GM21390 (cell line): ENCODE measurements at regions not wholly inside any gene's neighbourhood (a gene's known extent, or its start where the extent isn't known, plus 50 kb on each side); places are given as distances from the start of the nearest gene placed in this dataset.

Experiments
- ATAC-seq: cut with Tn5 transposase; IDR thresholded peaks from one replicate; pipeline ENCODE4 v1.9.1; 2021; ENCODE audit not compliant: unreplicated experiment

DNA sequence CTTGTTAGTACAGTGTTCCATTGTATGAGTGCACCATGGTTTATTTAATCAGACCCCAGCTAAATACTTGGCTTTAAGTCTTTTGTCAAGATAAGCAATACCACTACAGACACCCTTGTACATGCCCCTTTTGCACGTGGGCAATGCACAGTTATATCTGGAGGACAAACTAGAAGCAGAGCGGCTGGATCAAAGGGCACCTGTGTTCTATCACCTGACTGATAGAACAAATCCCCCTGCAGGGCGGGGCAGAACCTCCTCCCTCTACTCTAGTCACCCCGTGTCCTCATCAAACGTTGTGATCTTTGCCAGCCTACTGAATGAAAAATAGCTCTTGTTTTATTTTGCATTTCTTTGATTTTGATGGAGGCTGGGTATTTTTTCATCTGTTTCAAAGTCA is 314.9 kb downstream of the TLE3 start:
- ATAC-seq: no peak

DNA sequence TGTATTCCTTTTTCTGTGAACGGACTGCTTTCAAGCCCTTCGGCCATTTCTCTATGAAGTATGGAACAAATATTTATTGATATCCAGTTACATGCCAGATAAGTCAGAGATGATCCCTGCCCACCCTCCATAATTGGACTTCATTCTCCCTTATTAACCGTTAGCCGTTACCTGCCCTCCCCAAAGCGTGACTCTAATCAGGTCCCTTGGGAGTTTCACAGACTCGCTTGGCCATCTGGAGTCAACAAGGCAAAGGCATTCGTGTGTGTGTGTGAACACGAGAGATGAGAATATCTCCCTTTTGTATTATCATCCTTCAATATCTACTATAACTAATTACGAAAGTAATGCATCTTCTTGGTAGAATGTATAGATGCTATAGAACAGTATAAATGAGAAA is 314.5 kb downstream of the TLE3 start:
- ATAC-seq: no peak

DNA sequence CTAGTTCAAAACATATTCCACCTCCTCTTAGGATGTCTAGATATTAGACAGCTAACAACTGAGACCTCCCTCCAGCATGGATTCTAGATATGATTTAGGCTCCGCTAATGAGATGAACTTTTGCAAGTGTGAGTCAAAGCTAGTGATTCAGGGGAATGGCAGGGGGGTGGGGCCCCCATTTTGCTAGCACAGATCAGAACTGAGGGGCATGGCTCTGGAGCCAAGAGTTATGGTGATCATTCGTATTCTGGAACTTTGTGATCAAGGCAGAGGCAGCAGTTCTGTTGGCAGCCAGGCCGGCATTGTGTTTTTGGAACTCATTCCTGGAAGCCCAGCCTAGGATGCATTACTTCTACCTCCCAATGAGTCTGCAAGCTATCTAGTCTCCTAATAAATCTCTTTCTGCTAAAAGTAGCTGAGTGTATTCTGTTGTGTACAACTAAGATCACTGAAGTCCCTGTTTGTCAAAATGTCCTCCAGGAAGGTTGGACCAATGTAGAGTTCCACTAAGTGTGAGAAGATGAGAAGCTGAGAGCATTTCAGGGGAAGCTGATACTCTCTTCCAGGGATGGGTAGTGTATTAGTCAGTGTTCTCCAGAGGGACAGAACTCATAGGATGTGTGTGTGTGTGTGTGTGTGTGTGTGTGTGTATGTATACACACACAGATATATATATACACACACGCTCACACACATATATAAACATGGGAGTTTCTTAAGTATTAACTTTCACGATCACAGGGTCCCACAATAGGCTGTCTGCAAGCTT is 312.7 kb downstream of the TLE3 start:
- ATAC-seq: no peak

- ATAC-seq: no peak
Observed at GRCh38 chr15:69786136-69786701, 311.5 kb downstream of the TLE3 start.

- no peak for ATAC-seq
Observed at GRCh38 chr15:69787791-69788190, 309.9 kb downstream of the TLE3 start.

GRCh38 chr15:69789648-69790393 is 307.9 kb downstream of the TLE3 start:
- no peak for ATAC-seq

- ATAC-seq: no peak
Observed at GRCh38 chr15:69790632-69791031, 307.1 kb downstream of the TLE3 start.

DNA sequence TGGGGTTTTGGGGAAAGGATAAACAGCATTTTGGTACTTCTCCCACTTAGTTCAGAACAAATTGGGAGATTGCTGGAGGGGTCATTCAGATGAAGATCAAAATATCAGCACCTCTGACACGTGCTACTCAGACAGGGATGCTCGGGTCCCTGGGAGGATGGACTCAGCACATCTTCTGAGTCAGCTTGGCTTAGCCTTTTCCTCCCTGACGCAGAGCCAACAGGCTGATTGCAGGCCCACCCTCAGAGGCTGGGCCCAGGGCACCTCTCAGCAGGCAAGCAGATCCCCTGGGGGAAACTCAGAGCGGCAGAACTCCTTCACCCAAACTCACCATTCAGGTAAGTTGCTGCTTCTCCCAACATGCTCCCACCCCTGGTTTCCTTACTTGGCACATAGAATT is 304.9 kb downstream of the TLE3 start:
- ATAC-seq: no peak

DNA sequence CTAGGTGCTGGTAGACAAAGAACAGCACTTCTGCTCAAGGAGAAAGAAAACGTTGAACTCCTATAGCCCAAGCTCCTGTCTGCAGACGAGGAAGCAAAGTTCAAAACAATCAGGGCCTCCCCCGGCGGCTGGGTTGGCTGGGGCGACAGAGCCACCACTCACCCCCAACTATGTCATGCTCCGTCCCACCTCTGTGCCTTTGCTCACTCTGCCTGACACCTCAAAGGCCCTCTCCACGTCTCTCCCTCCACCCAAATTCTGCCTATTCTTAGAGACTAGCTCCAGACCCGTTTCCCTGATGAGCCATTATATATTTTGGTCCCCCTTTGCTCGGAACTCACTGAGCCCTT is 304.3 kb downstream of the TLE3 start:
- ATAC-seq: no peak

GRCh38 chr15:69793781-69794451 is 303.8 kb downstream of the TLE3 start:
- no peak for ATAC-seq

- no peak for ATAC-seq
Observed at GRCh38 chr15:69794645-69795469, 302.9 kb downstream of the TLE3 start.

- ATAC-seq: no peak
Observed at GRCh38 chr15:69795601-69796000, 302.1 kb downstream of the TLE3 start.

DNA sequence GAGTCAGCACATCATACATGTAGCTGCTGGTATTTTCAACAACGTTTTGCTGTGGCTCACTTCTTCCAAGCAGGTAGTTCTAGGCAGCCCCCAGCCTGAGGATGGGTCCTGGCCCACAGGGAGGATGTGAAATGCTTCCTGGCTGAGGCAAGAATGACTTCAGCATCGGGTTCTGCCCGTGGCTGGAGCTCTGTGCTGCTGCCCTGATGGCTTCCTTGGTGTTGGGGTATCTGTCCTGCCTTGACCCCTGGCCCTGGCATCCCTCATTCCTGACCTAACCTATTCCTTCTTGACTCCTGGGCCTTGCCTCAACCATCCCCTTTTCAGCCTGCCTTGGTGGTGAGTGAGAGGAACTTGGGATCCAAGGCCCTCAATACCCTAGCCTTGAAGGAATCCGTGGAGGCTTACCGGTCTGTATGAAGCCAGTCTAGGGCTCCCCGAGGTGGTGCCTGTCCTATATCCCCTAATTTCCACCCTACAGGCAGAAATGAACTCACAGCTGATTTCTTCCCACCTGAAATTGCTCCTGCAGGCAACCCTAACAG is 300.6 kb downstream of the TLE3 start:
- no peak for ATAC-seq

- ATAC-seq: no peak
Observed at GRCh38 chr15:69797615-69798014, 300.1 kb downstream of the TLE3 start.

DNA sequence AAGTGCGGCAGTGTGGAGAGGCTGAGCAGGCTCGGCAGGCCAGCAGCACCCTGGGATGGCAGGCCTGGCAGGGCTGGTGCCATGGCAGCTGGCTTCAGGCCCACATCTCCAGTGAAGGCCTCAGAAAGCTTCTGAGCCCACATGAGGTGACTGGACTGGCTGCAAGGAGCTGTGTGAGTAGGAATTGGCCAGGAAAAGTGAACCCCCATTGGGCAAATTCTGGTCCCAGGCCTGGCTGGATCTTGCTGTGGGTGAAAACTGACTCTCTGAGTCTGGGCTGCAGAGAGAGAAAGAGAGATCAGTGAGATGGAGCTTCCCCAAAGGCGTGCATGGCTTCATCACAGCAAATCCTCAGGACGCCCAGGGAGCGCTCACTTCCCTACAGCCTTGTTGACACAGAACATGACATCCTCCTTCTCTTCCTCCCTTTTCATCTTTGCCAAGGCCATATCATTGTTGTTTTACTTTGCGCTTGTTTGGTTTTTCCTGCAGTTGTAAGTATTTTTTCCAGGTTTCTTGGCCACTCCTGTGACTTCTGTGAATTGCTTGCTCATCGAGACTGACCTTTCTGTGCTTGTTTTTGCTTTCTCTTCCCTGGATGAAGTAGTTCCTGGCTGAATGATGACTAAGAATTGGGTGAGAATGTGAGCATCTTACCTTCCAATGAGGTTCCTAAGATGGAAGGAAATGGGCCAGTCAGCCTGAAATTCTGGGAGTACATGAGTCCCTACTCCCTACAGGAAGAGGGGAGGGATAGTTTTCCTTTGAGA is 299.1 kb downstream of the TLE3 start:
- ATAC-seq: no peak

GRCh38 chr15:69801144-69801543 is 296.6 kb downstream of the TLE3 start:
- ATAC-seq: no peak

DNA sequence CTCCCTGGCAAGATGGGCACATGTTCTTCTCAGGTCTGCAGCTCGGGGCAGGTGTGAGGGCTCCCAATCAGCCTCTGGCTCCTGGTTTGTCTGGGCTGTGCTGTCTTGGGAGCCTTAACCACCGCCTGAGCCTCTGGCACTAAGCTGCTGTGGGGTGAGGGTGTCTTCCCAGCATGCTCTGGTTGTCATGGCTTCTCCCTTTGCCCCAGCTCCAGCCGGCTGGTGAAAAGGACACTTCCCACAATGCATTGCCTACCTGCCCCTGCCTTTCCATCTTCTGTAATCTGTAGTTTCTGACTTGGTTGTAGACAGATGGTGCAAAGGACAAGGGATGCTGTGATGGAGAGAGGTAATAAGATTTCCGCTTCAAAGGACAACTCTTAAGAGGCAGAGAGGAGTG is 295.3 kb downstream of the TLE3 start:
- ATAC-seq: no peak

DNA sequence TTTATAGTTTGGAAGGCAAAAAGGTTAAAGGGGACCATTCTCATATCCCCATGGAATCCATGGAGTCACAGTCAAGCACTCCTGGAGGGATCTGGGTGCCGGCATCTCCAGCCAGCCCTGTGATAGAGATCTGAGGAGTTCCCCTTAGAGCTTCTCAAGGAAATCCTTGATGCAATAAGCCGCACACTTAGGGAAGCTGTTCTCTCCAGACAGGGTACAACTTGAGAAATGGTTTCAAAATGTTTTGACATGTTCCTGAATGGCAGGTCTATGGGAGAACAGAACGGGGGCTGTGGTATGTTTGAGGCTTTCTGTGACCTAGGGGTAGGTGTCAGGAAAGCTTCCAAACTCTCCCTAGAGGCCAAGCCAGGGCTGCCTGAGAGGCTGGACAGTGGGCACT is 292.9 kb downstream of the TLE3 start:
- ATAC-seq: no peak

- no peak for ATAC-seq
Observed at GRCh38 chr15:69805248-69805953, 292.3 kb downstream of the TLE3 start.
